CD4-positive, alpha-beta T cell (primary cell): ENCODE measurements at regions not wholly inside any gene's neighbourhood (a gene's known extent, or its start where the extent isn't known, plus 50 kb on each side); places are given as distances from the start of the nearest gene placed in this dataset.

Experiments
- ATAC-seq: fragments of 200-7000 bp; cut with Tn5 transposase; one replicate; pipeline ENCODE4 v1.10.0; 2022; ENCODE audit warnings: mild to moderate bottlenecking; ENCODE audit not compliant: poor library complexity
- CTCF ChIA-PET: fragments of 350-600 bp; sonication (Branson Sonifier 250); formaldehyde crosslinking; loops from one replicate; lab custom pipeline; 2021; ENCODE audit warnings: antibody characterized with exemption, inconsistent platforms; lab: Charles Lee
- POLR2A ChIA-PET: fragments of 350-600 bp; sonication (Branson Sonifier 250); formaldehyde crosslinking; loops from one replicate; lab custom pipeline; 2021; ENCODE audit warnings: antibody characterized with exemption, inconsistent platforms; lab: Charles Lee
- DNase-seq, 14 experiments: peaks; one replicate each; pipeline ENCODE4 v3.0.0-alpha.2; 2013 to 2020; ENCODE audit warnings: mixed read lengths in 2 of 14
- H3K27ac ChIP-seq, 2 donors: one replicate each; pipeline versions ENCODE4 v1.5.1 to v1.7.0; 2013; ENCODE audit warnings: low read length in 2 of 2, low read depth in 1 of 2, mild to moderate bottlenecking in 1 of 2
- H3K27me3 ChIP-seq, 2 experiments: 1 replicate in 1 of 2; 2 replicates in 1 of 2; pipeline versions ENCODE4 v1.6.1 to v1.7.0; 2013; ENCODE audit warnings: low read length in 2 of 2, control low read depth in 1 of 2, mild to moderate bottlenecking in 1 of 2, moderate library complexity in 1 of 2; ENCODE audit not compliant: insufficient read depth in 2 of 2, control insufficient read depth in 1 of 2
- H3K36me3 ChIP-seq: one replicate; pipeline ENCODE4 v1.6.1; 2013; ENCODE audit warnings: low read length, control low read depth; ENCODE audit not compliant: insufficient read depth
- H3K4me1 ChIP-seq: one replicate; pipeline ENCODE4 v1.6.1; 2013; ENCODE audit warnings: low read length, control low read depth; ENCODE audit not compliant: insufficient read depth
- H3K4me3 ChIP-seq: one replicate; pipeline ENCODE4 v1.5.1; 2013; ENCODE audit warnings: mild to moderate bottlenecking, low read length, moderate library complexity
- H3K9me3 ChIP-seq, 2 experiments: 1 replicate in 1 of 2; 2 replicates in 1 of 2; pipeline versions ENCODE4 v1.6.1 to v1.7.0; 2013; ENCODE audit warnings: low read length in 2 of 2, mild to moderate bottlenecking in 2 of 2, control low read depth in 1 of 2, moderate library complexity in 1 of 2; ENCODE audit not compliant: control insufficient read depth in 1 of 2, insufficient read depth in 1 of 2
- H3K27ac Mint-ChIP-seq: one replicate; pipeline ENCODE4 v1.8.0; 2020; ENCODE audit warnings: mixed read lengths
- H3K27me3 Mint-ChIP-seq: one replicate; pipeline ENCODE4 v1.8.0; 2021; ENCODE audit warnings: mixed read lengths
- H3K36me3 Mint-ChIP-seq: one replicate; pipeline ENCODE4 v1.8.0; 2021; ENCODE audit warnings: low read depth, mixed read lengths
- H3K4me1 Mint-ChIP-seq: one replicate; pipeline ENCODE4 v1.8.0; 2021; ENCODE audit warnings: low read depth, mixed read lengths
- H3K4me3 Mint-ChIP-seq: one replicate; pipeline ENCODE4 v1.8.0; 2020; ENCODE audit warnings: mild to moderate bottlenecking, mixed read lengths
- H3K9me3 Mint-ChIP-seq: one replicate; pipeline ENCODE4 v1.8.0; 2020; ENCODE audit warnings: mixed read lengths
- CTCF ChIP-seq: fragments of 200-600 bp; IDR thresholded peaks from one replicate; pipeline ENCODE4 v1.8.0; 2022; ENCODE audit warnings: antibody characterized with exemption, mild to moderate bottlenecking
- intact Hi-C, 2 experiments: fragments of 100-400 bp; cut with DNase I in 1 of 2; cut with micrococcal nuclease in 1 of 2; formaldehyde crosslinking; loops; one replicate each; pipeline versions ENCODE4 v1.15.1 to v1.9.0; 2023 to 2025; cut with DNase I, micrococcal nuclease

GRCh38 chr21:23356905-23357304 is 2250.4 kb downstream of the MRPL39 start:
- H3K36me3 ChIP-seq = no peaks in the 10 kb centered on the region
- Mint-ChIP-seq H3K4me3 (no peak overlapping the region), H3K9me3 (peaks cover 7% of the 10 kb centered on the region), H3K4me1 (no peaks in the 10 kb centered on the region), H3K27me3 (no peaks in the 10 kb centered on the region), H3K27ac (no peak overlapping the region), H3K36me3 (no peaks in the 10 kb centered on the region)
- no peak for TF ChIP-seq CTCF
- H3K4me3 ChIP-seq = no peak overlapping the region
- ATAC-seq (no peak), DNase-seq (no peak)
- H3K27me3 ChIP-seq = no peaks in the 10 kb centered on the region
- H3K9me3 ChIP-seq = peaks cover 0 to 5% of the 10 kb centered on the region in 2 experiments
- intact Hi-C loops = no loop called here
- ChIA-PET CTCF (interaction anchor here (0.7 kb wide), 1 partner anchor 1492 kb away, joined by 3 read pairs; no protein-coding TSS in a partner anchor), POLR2A (no interaction called here)
- no peak overlapping the region for H3K27ac ChIP-seq
- H3K4me1 ChIP-seq = no peaks in the 10 kb centered on the region

GRCh38 chr21:23316190-23316589 is 2291.1 kb downstream of the MRPL39 start:
- Histone ChIP-seq H3K4me1 (no peaks in the 10 kb centered on the region), H3K36me3 (no peaks in the 10 kb centered on the region), H3K9me3 (peaks cover 0 to 9% of the 10 kb centered on the region in 2 experiments), H3K4me3 (no peak overlapping the region), H3K27ac (no peak overlapping the region), H3K27me3 (no peaks in the 10 kb centered on the region)
- H3K4me1 Mint-ChIP-seq = no peaks in the 10 kb centered on the region
- DNase-seq (no peak), ATAC-seq (no peak)
- CTCF ChIA-PET = no interaction called here
- H3K36me3 Mint-ChIP-seq = no peaks in the 10 kb centered on the region
- no peak for TF ChIP-seq CTCF
- peaks cover 4% of the 10 kb centered on the region for H3K9me3 Mint-ChIP-seq
- no peak overlapping the region for H3K4me3 Mint-ChIP-seq
- H3K27me3 Mint-ChIP-seq = no peaks in the 10 kb centered on the region
- intact Hi-C loops = no loop called here
- POLR2A ChIA-PET = no interaction called here
- H3K27ac Mint-ChIP-seq = no peak overlapping the region

DNA sequence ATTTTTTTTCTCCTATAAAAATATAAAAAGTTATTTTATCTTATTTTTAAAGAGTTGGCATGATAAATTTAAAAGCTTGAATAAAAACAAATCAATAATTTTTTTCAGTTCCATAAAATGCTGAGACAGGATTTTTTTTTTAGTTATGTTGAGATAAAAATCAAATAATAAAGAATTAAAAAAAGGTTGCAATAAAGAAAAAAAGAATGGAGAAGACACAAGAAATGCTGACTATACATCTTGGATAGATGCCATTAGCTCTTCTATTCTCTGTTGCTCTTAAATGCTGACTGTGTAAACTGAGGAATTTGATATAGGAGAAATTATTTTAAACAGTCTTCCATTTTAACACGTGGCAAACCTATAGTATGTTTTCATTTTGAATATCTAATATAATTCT is 2298.5 kb downstream of the MRPL39 start:
- ChIA-PET POLR2A (no interaction called here), CTCF (no interaction called here)
- ATAC-seq (no peak), DNase-seq (no peak)
- H3K27ac ChIP-seq = no peak overlapping the region
- no peaks in the 10 kb centered on the region for H3K27me3 Mint-ChIP-seq
- H3K27ac Mint-ChIP-seq = no peak overlapping the region
- no peaks in the 10 kb centered on the region for H3K27me3 ChIP-seq
- H3K9me3 ChIP-seq = no peaks in the 10 kb centered on the region
- H3K36me3 Mint-ChIP-seq = no peaks in the 10 kb centered on the region
- peaks cover 7% of the 10 kb centered on the region for H3K9me3 Mint-ChIP-seq
- intact Hi-C loops = no loop called here
- no peaks in the 10 kb centered on the region for H3K4me1 Mint-ChIP-seq
- H3K4me1 ChIP-seq = no peaks in the 10 kb centered on the region
- H3K4me3 Mint-ChIP-seq = no peak overlapping the region
- TF ChIP-seq CTCF = no peak
- H3K4me3 ChIP-seq = no peak overlapping the region
- H3K36me3 ChIP-seq = no peaks in the 10 kb centered on the region
